DOHH2 (cell line): ENCODE measurements at regions not wholly inside any gene's neighbourhood (a gene's known extent, or its start where the extent isn't known, plus 50 kb on each side); places are given as distances from the start of the nearest gene placed in this dataset.

Experiments
- H3F3A ChIP-seq: fragments of 200-600 bp; sonication (generic), shearing (Covaris generic); 2 replicates; pipeline ENCODE4 v1.6.0; 2016; ENCODE audit warnings: antibody characterized with exemption, mild to moderate bottlenecking; ENCODE audit not compliant: control insufficient read depth, insufficient read depth
- H3K27ac ChIP-seq: fragments of 200-600 bp; sonication (generic); 2 replicates; pipeline ENCODE4 v1.5.1; 2014; ENCODE audit warnings: low read depth, mild to moderate bottlenecking, low read length, moderate library complexity
- H3K27me3 ChIP-seq: fragments of 200-600 bp; sonication (generic); 2 replicates; pipeline ENCODE4 v1.6.1; 2014; ENCODE audit warnings: mild to moderate bottlenecking, low read length, mixed read lengths; ENCODE audit not compliant: control insufficient read depth
- H3K36me3 ChIP-seq: fragments of 200-600 bp; sonication (generic); 2 replicates; pipeline ENCODE4 v1.6.1; 2014; ENCODE audit warnings: mild to moderate bottlenecking, low read length, moderate library complexity, mixed read lengths; ENCODE audit not compliant: control insufficient read depth
- H3K4me1 ChIP-seq: fragments of 200-600 bp; sonication (generic); 2 replicates; pipeline ENCODE4 v1.6.1; 2014; ENCODE audit warnings: mild to moderate bottlenecking, low read length, mixed read lengths; ENCODE audit not compliant: control insufficient read depth
- H3K4me2 ChIP-seq: fragments of 200-600 bp; sonication (generic); 2 replicates; pipeline ENCODE4 v1.6.0; 2014; ENCODE audit warnings: mild to moderate bottlenecking, low read length, moderate library complexity
- H3K4me3 ChIP-seq: fragments of 200-600 bp; sonication (generic); 2 replicates; pipeline ENCODE4 v1.5.1; 2014; ENCODE audit warnings: mild to moderate bottlenecking, low read length, mixed read lengths
- H3K79me2 ChIP-seq: fragments of 200-600 bp; sonication (generic); 2 replicates; pipeline ENCODE4 v1.6.1; 2014; ENCODE audit warnings: mild to moderate bottlenecking, low read length, mixed read lengths; ENCODE audit not compliant: control insufficient read depth
- H3K9me2 ChIP-seq: fragments of 200-600 bp; sonication (generic); replicated peaks from 2 replicates; pipeline ENCODE4 v1.6.1; 2014; ENCODE audit warnings: mild to moderate bottlenecking, low read length, mixed read lengths; ENCODE audit not compliant: control insufficient read depth
- H3K9me3 ChIP-seq: fragments of 200-600 bp; sonication (generic); 2 replicates; pipeline ENCODE4 v1.6.1; 2014; ENCODE audit warnings: antibody characterized with exemption, low read length, mixed read lengths; ENCODE audit not compliant: control insufficient read depth, insufficient read depth
- H4K20me1 ChIP-seq: fragments of 200-600 bp; sonication (generic); 2 replicates; pipeline ENCODE4 v1.6.0; 2014; ENCODE audit warnings: low read depth, mild to moderate bottlenecking, antibody characterized with exemption, low read length, moderate library complexity; ENCODE audit not compliant: control insufficient read depth, insufficient read depth
- CTCF ChIP-seq: fragments of 200-600 bp; sonication (generic); IDR thresholded peaks from one replicate; pipeline ENCODE4 v1.5.1; 2014; ENCODE audit warnings: antibody characterized with exemption, mild to moderate bottlenecking, low read depth, low read length; ENCODE audit not compliant: poor library complexity, severe bottlenecking
- EZH2phosphoT487 ChIP-seq: fragments of 200-600 bp; sonication (generic); IDR thresholded peaks from 2 replicates; pipeline ENCODE4 v1.6.1; 2017; ENCODE audit warnings: borderline replicate concordance, mild to moderate bottlenecking, antibody characterized with exemption, low read length, moderate library complexity, mixed read lengths

- no peaks in the 10 kb centered on the region for H3K27me3 ChIP-seq
- no peaks in the 10 kb centered on the region for H3F3A ChIP-seq
- H3K4me3 ChIP-seq, result no peak overlapping the region
- no peaks in the 10 kb centered on the region for H3K9me3 ChIP-seq
- no peaks in the 10 kb centered on the region for H4K20me1 ChIP-seq
- H3K27ac ChIP-seq, result no peak overlapping the region
- no peaks in the 10 kb centered on the region for H3K36me3 ChIP-seq
- TF ChIP-seq CTCF (no peak), EZH2phosphoT487 (no peak)
- H3K4me1 ChIP-seq, result no peaks in the 10 kb centered on the region
- no peaks in the 10 kb centered on the region for H3K79me2 ChIP-seq
- H3K4me2 ChIP-seq, result no peak overlapping the region
- no peaks in the 10 kb centered on the region for H3K9me2 ChIP-seq
Measured at GRCh38 chr9:89678396-89679015, 73.7 kb downstream of the GADD45G start.

GRCh38 chr9:89679016-89679415 is 74.2 kb downstream of the GADD45G start:
- Histone ChIP-seq H3K79me2 (no peaks in the 10 kb centered on the region), H3K27ac (no peak overlapping the region), H3K9me3 (no peaks in the 10 kb centered on the region), H3K9me2 (no peaks in the 10 kb centered on the region), H3K27me3 (no peaks in the 10 kb centered on the region), H3K4me1 (no peaks in the 10 kb centered on the region), H3K36me3 (no peaks in the 10 kb centered on the region), H3F3A (no peaks in the 10 kb centered on the region), H4K20me1 (no peaks in the 10 kb centered on the region), H3K4me2 (no peak overlapping the region), H3K4me3 (no peak overlapping the region)
- no peak for TF ChIP-seq CTCF
- TF ChIP-seq EZH2phosphoT487, result no peak

- Histone ChIP-seq H4K20me1 (no peaks in the 10 kb centered on the region), H3F3A (no peaks in the 10 kb centered on the region), H3K27me3 (no peaks in the 10 kb centered on the region), H3K9me3 (no peaks in the 10 kb centered on the region), H3K27ac (no peak overlapping the region), H3K4me2 (no peak overlapping the region), H3K79me2 (no peaks in the 10 kb centered on the region), H3K4me1 (no peaks in the 10 kb centered on the region), H3K9me2 (no peaks in the 10 kb centered on the region), H3K36me3 (no peaks in the 10 kb centered on the region), H3K4me3 (no peak overlapping the region)
- TF ChIP-seq CTCF, result no peak
- no peak for TF ChIP-seq EZH2phosphoT487
Measured at GRCh38 chr9:89679581-89679980, 74.8 kb downstream of the GADD45G start.
